Astrocyte (in vitro differentiated cells and primary cell): ENCODE measurements at regions not wholly inside any gene's neighbourhood (a gene's known extent, or its start where the extent isn't known, plus 50 kb on each side); places are given as distances from the start of the nearest gene placed in this dataset.

Experiments
- CTCF ChIP-seq: IDR thresholded peaks from 2 replicates; pipeline ENCODE4 v1.5.1; 2011; ENCODE audit warnings: low read depth, mild to moderate bottlenecking, inconsistent platforms, low read length, moderate library complexity; ENCODE audit not compliant: insufficient read depth
- EZH2 ChIP-seq: IDR thresholded peaks from 2 replicates; pipeline ENCODE4 v1.6.1; 2012; ENCODE audit warnings: mild to moderate bottlenecking, low read length, inconsistent platforms; ENCODE audit not compliant: insufficient read depth

DNA sequence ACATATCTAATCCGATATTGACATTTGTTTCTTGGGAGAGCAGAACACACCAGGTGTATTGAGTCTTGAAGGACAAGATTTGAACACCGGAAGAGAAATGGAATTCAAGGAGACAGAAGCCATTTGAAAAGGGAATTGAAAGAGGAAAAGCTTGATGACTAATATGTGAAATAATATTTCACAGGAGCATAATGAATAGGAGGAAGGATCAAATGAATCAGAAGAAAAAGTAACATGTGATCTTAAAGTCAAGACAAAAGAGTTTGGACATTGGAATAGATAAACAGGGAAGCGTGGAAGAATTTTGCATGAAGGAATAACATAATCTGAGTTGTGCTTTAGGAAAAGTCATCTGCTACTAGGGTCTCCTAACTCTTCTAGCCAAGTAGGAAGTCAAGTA lies 145.5 kb upstream of the PDHA2 start:
- TF ChIP-seq CTCF (no peak), EZH2 (no peak)
